GM11168 (cell line): ENCODE measurements at regions not wholly inside any gene's neighbourhood (a gene's known extent, or its start where the extent isn't known, plus 50 kb on each side); places are given as distances from the start of the nearest gene placed in this dataset.

ENCODE experiments used
- in situ Hi-C: fragments of 300-500 bp; cut with MboI; formaldehyde crosslinking; loops from one replicate; pipeline ENCODE4 v1.12.0; 2022; ENCODE audit warnings: low sequenced_read_pairs; ENCODE audit not compliant: unreplicated experiment

- in situ Hi-C loops = no loop called here
These were observed 647.7 kb downstream of the GATA3 start for GRCh38 chr10:8702181-8702580.

GRCh38 chr10:8705415-8705814 lies 650.9 kb downstream of the GATA3 start:
- in situ Hi-C loops = no loop called here

- in situ Hi-C loops = no loop called here
These were observed 658.2 kb downstream of the GATA3 start for GRCh38 chr10:8712656-8713055.

DNA sequence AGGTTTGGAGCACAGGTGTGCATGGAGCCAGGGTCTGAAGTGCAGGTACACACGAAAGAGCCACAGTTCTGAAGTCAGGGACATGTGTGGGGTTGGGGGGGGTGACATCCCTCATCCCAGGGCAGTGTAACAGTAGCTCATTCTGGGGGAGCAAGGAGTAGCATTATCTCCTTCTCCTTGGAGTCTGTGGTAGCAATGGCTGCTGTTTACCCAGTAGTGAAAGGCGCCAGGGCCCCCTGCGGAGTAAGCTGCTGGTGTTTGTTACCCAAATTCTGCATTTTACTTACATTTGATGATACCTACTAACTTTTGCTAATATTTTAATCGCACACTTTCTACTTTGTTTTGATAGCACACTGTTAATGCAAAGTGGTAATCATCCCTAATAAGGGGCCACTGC lies 665.5 kb downstream of the GATA3 start:
- in situ Hi-C loops = no loop called here

DNA sequence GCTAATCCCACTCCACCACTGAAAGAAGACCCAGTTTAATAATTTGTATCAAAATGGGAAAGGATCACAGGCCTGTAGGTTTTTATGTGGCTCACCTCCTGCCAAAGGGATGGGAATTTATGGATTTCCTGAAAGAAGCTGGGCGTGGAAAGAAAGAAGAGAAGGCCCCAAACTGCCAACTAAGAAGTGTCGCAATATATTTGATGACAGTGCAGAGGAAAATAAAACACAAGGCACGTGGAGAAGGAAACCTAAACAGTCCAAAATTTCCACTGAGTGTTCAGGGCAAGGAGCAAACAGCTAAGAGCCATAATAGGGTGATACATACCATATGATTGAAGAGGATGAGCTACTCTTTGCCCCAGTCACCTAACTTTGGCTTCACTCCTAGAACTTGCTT lies 667.2 kb downstream of the GATA3 start:
- in situ Hi-C loops = no loop called here

DNA sequence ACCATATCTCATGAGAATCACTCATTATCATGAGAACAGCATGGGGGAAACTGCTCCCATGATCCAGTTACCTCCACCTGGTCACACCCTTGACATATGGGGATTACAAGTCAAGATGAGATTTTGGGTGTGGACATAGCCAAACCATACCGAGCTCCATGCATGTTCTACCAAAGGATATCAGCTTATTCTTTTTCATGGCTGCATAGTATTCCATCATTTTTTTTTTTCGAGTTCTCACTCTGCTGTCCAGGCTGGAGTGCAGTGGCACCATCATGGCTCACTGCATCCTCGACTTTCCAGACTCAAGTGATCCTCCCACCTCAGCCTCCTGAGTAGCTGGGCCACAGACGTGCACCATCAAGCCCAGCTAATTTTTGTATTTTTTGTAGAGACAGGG lies 668.3 kb downstream of the GATA3 start:
- in situ Hi-C loops = no loop called here

GRCh38 chr10:8725343-8725742 lies 670.9 kb downstream of the GATA3 start:
- in situ Hi-C loops = no loop called here

- in situ Hi-C loops = no loop called here
These were observed 671.7 kb downstream of the GATA3 start for GRCh38 chr10:8726084-8726778.

GRCh38 chr10:8726779-8727084 lies 672.2 kb downstream of the GATA3 start:
- in situ Hi-C loops = no loop called here

- in situ Hi-C loops = no loop called here
These were observed 676.9 kb downstream of the GATA3 start for GRCh38 chr10:8731121-8732095.

- in situ Hi-C loops = no loop called here
These were observed 684.5 kb downstream of the GATA3 start for GRCh38 chr10:8738987-8739386.

- in situ Hi-C loops = no loop called here
These were observed 697.8 kb downstream of the GATA3 start for GRCh38 chr10:8752146-8752843.

DNA sequence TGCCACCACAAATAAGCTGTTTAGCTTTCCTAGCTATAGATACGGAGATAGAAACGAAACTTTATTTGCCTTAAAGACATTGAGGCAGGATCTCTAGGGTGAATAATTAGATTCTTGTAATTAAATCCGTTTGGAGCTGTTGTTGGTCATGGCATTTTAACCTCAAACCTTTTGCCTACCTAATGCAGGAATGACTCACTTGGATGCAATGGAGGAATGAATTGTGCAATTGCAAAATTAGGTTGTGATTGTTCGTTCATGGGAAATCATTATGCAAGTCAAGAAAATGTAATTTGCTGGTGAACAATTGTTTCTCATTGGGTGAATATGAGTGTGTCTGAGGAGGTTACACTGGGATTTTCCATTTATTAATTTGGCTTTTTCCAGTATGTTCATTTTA lies 703.5 kb downstream of the GATA3 start:
- in situ Hi-C loops = no loop called here

- in situ Hi-C loops = no loop called here
These were observed 712.4 kb downstream of the GATA3 start for GRCh38 chr10:8766899-8767298.

- in situ Hi-C loops = no loop called here
These were observed 713.1 kb downstream of the GATA3 start for GRCh38 chr10:8767591-8767990.

DNA sequence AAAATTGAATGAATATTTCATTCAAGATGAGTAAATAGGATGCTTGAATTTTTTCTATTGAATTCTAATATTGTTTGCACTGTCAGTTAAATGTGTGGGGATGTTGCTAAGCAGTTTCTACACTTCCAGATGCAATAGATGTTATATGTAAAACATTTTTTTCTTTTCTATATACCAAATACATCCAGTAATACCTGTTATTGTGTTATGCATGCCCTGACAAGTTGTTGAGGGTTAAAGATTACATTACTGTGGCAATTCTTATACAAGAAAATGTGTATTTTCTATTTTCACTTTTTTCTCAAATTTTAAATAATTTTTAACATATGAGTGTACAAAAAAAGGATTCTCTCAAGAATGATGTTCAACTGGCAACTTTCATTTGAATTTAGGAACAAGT lies 713.9 kb downstream of the GATA3 start:
- in situ Hi-C loops = no loop called here

- in situ Hi-C loops = no loop called here
These were observed 714.4 kb downstream of the GATA3 start for GRCh38 chr10:8768852-8769251.

DNA sequence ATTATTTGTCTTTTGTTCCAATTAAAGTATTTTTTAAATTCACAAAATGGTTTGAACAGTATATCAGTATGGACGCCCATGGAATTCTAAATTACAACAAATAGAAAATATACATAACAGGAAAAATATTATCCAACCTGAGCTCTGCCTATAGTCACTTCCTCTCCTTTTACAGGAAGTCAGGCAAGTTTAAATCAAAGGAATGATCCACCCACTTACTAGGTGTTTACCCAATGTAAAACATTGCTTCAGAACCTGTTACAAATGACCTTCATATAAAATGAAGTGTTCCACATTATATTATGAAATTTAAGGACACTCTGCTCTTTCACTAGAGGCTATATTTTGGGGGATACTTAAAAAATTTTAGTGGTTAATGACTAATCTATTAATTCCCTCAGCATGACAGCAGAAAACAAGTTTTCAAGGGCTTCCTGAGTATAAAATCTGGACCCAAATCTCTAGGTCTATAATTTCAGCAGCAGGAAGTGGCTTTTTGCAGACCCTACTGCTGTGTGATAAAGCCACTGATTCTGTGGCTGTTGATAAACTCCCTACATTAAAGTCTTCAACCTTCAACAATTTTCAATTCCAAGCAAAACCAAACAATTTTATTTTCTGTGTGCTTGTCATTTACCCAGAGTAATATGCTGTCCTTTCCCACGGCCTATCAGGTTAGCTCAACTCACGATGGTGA lies 722.6 kb downstream of the GATA3 start:
- in situ Hi-C loops = no loop called here

DNA sequence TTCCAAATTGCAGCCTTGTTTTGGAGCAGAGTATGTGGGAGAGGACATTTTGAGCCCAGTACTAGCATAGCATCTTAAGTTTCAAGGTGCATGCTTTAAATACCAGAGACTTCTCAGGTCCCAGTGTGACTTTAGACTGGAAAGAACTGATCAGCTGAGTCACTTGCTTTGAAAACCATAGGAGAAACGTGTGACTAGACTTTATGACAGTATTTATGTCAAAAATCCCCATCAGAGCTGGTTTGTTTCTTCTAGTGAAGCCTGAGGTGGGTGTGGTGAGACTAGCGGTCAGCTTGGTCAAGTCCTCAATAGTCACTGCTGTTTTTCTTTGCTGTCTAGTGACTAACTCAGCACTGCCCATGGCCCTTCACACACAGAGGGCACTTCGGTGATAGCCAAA lies 724.2 kb downstream of the GATA3 start:
- in situ Hi-C loops = no loop called here

DNA sequence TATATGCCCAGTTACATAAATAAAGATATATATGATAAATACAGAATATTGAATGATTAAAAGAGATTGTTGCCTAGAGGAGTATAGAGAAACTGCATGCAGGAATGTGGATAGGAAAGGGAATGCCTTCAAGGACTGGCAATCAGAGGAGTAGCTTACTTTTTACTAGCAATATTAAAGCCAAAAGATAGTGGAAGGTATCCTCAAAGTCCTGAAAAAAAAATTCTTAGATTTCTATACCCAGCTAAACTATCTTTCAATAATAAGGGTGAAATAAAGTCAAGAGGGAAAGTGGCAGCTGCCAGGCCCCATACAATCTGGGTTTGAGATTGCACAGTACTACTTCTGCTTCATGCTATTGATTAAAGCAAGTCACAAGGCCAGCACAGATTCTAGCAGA lies 733.2 kb downstream of the GATA3 start:
- in situ Hi-C loops = no loop called here

- in situ Hi-C loops = no loop called here
These were observed 735.9 kb downstream of the GATA3 start for GRCh38 chr10:8790390-8790789.
